ENCODE measurements at regions not wholly inside any gene's neighbourhood (a gene's known extent, or its start where the extent isn't known, plus 50 kb on each side); places are given as distances from the start of the nearest gene placed in this dataset.

- TF ChIP-seq CTCF (IDR thresholded peaks at IDR 0.05), result no peak
- ChIA-PET POLR2A (interaction anchor here (0.7 to 1.7 kb wide), 5 partner anchors 9 to 114 kb away, joined by 3 to 6 read pairs (median 3); no protein-coding TSS in a partner anchor), CTCF (interaction anchor here (0.9 to 1.2 kb wide), 2 partner anchors 9 to 12 kb away, joined by 3 read pairs; no protein-coding TSS in a partner anchor)
- Mint-ChIP-seq H3K36me3 (ENCODE audit: low read depth) (no peaks in the 10 kb centered on the region), H3K4me3 (peak overlapping the region; percentile 63), H3K27ac (peak overlapping the region; percentile 86), H3K9me3 (peaks cover 5% of the 10 kb centered on the region), H3K4me1 (ENCODE audit: low read depth) (peaks cover 48% of the 10 kb centered on the region), H3K27me3 (no peaks in the 10 kb centered on the region)
- DNase-seq (no peak), ATAC-seq (no peak)
- intact Hi-C loops (cut with micrococcal nuclease), result no loop called here
Observed at GRCh38 chr2:62314291-62314690, 118.4 kb downstream of the B3GNT2 start.

- peak; percentile 88 for DNase-seq
- Mint-ChIP-seq H3K4me1 (ENCODE audit: low read depth) (peaks cover 49% of the 10 kb centered on the region), H3K36me3 (ENCODE audit: low read depth) (peaks cover 2% of the 10 kb centered on the region), H3K4me3 (peak overlapping the region; percentile 63), H3K27ac (peak overlapping the region; percentile 86), H3K9me3 (peaks cover 5% of the 10 kb centered on the region), H3K27me3 (no peaks in the 10 kb centered on the region)
- no peak for TF ChIP-seq CTCF (IDR thresholded peaks at IDR 0.05)
- CTCF ChIA-PET, result interaction anchor here (0.9 to 1.9 kb wide), 3 partner anchors 8 to 12 kb away, joined by 3 to 4 read pairs (median 3); no protein-coding TSS in a partner anchor
- POLR2A ChIA-PET, result interaction anchor here (0.7 to 1.7 kb wide), 5 partner anchors 8 to 113 kb away, joined by 3 to 6 read pairs (median 3); no protein-coding TSS in a partner anchor
- peak; percentile 85 for ATAC-seq
- intact Hi-C loops (cut with micrococcal nuclease), result no loop called here
Observed at GRCh38 chr2:62313449-62314227, 117.7 kb downstream of the B3GNT2 start.

- CTCF ChIA-PET, result interaction anchor here (1.0 to 1.7 kb wide), 4 partner anchors 10 to 112 kb away, joined by 3 to 5 read pairs (median 4); no protein-coding TSS in a partner anchor
- peak overlapping the region; percentile 98 for H3K27ac Mint-ChIP-seq
Observed at GRCh38 chr2:62309465-62310091, 113.7 kb downstream of the B3GNT2 start.

GRCh38 chr2:62309081-62309464 lies 113.2 kb downstream of the B3GNT2 start:
- Mint-ChIP-seq H3K4me3 (no peak overlapping the region), H3K36me3 (ENCODE audit: low read depth) (peaks cover 5% of the 10 kb centered on the region), H3K27me3 (peaks cover 2% of the 10 kb centered on the region), H3K9me3 (peaks cover 5% of the 10 kb centered on the region), H3K4me1 (ENCODE audit: low read depth) (peaks cover 78% of the 10 kb centered on the region), H3K27ac (peak overlapping the region; percentile 98)
- POLR2A ChIA-PET, result interaction anchor here (1.5 to 10.4 kb wide), 2 partner anchors 38 to 109 kb away, joined by 3 to 112 read pairs; partner anchors contain the start of gene B3GNT2
- DNase-seq, result no peak
- intact Hi-C loops (cut with micrococcal nuclease), result loop anchor here (5.0 to 10.0 kb wide), 2 partner anchors 98 to 274 kb away; no protein-coding TSS in a partner anchor
- no peak for ATAC-seq
- TF ChIP-seq CTCF (IDR thresholded peaks at IDR 0.05), result no peak
- CTCF ChIA-PET, result interaction anchor here (1.5 to 1.7 kb wide), 2 partner anchors 9 to 109 kb away, joined by 4 to 5 read pairs; no protein-coding TSS in a partner anchor

More at GRCh38 chr2:62309465-62310091, 113.7 kb downstream of the B3GNT2 start:
- Mint-ChIP-seq H3K27me3 (peaks cover 2% of the 10 kb centered on the region), H3K9me3 (peaks cover 5% of the 10 kb centered on the region), H3K36me3 (ENCODE audit: low read depth) (peaks cover 2% of the 10 kb centered on the region), H3K4me3 (peak overlapping the region; percentile 27), H3K4me1 (ENCODE audit: low read depth) (peaks cover 78% of the 10 kb centered on the region)
- intact Hi-C loops (cut with micrococcal nuclease), result loop anchor here (5.0 to 10.0 kb wide), 2 partner anchors 98 to 275 kb away; no protein-coding TSS in a partner anchor
- POLR2A ChIA-PET, result interaction anchor here (1.5 to 10.4 kb wide), 2 partner anchors 38 to 110 kb away, joined by 3 to 112 read pairs; partner anchors contain the start of gene B3GNT2
- peak; percentile 69 for DNase-seq
- no peak for TF ChIP-seq CTCF (IDR thresholded peaks at IDR 0.05)
- no peak for ATAC-seq
